ENCODE measurements at regions not wholly inside any gene's neighbourhood (a gene's known extent, or its start where the extent isn't known, plus 50 kb on each side); places are given as distances from the start of the nearest gene placed in this dataset.

DNA sequence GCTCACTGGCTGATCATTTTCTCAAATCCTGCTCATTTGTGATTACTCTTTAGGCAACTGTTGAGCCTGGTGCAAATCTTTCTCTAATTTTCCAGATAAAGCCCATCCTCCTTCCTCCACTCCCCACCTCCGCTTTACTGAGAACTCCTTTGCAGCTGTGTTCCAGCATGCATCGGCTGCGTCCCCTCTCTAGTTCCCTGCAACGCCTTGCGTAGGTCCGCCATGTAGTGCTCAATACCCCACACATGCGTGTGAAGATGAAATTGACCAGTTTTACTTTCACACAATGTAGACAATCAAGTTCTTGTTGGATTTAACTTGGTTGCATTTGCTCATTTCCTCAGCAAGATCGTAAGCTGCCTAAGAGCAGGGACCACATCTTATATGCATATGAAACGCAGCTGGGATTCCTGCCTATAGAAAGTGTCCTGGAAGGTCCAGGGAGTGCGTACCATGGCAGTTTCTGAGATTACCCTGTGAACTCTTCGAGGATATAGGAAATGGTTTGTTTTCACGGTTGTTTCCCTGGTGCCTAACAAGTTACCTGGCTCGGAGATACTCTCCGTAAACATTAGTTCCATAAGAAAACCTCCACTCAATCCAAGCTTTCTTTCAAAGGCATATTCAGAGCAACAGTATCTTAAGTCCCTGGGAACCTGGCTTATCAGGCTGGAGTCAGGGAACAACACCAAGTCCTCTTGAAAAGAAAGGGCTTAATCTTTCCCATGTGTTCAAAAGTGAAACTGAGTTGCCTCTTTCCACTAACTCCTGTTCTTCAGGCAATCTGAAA lies 766.4 kb upstream of the ID2 start:
- no peak for DNase-seq

- no peak for DNase-seq
Observed at GRCh38 chr2:7916670-7917069, 765.2 kb upstream of the ID2 start.

DNA sequence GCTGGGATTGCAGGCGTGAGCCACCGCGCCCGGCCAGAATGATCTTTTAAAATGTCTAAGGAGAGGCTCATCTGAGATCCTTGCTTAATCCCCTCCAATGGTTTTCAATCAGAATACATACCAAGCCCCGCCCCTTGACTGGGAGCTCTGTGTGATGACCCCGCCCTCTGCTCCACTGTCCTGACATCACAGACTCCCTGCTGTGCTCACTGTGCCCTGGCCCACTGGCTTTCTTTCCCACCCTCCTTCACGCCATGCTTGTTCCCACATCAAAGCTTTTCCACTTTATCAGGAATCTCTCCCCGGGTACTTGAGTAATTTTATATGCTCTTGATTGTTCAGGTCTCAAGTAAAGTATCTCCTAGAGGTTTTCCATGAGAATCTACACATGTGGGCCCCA lies 762.3 kb upstream of the ID2 start:
- no peak for DNase-seq

- DNase-seq, result no peak
Observed at GRCh38 chr2:7924023-7924762, 757.7 kb upstream of the ID2 start.

DNA sequence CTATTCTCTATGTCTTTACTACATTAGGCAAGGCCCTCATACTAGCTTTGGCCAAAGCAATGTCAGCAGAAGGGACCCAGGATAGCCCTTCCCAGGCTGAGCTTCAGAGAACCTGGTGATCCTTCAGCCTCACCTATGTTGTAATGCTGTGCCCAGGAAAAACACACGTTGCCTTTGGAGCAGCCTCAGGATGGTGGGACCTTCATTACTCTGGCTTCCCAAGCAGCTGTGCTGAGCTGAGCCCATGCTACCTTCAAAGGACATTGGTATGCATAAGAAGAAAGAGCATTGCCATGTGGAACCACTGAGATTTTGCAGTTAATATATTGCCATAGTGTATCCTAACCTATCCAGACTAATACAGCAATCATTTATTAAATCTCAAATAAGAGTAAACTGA lies 756.4 kb upstream of the ID2 start:
- DNase-seq, result no peak

- DNase-seq, result no peak
Observed at GRCh38 chr2:7927691-7928090, 754.2 kb upstream of the ID2 start.

DNA sequence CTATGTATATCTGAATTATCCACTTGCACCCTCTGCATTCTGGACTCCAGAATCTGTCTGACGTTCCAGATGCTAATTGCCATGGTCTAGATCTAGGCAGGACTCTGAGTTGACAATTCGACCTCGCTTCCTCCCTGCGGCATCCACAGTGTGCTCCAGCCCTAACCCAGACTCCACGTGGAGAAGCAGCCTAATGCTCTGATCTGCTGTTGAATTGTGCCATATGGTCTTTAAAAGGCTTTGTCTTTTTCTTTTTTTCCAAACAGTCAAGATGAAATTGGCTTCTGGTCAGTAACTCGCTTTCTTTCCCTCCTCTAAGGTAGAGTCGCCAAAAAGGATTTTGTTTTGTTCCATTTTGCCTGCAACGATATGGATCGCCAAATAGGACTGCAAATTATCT lies 752.6 kb upstream of the ID2 start:
- no peak for DNase-seq

DNA sequence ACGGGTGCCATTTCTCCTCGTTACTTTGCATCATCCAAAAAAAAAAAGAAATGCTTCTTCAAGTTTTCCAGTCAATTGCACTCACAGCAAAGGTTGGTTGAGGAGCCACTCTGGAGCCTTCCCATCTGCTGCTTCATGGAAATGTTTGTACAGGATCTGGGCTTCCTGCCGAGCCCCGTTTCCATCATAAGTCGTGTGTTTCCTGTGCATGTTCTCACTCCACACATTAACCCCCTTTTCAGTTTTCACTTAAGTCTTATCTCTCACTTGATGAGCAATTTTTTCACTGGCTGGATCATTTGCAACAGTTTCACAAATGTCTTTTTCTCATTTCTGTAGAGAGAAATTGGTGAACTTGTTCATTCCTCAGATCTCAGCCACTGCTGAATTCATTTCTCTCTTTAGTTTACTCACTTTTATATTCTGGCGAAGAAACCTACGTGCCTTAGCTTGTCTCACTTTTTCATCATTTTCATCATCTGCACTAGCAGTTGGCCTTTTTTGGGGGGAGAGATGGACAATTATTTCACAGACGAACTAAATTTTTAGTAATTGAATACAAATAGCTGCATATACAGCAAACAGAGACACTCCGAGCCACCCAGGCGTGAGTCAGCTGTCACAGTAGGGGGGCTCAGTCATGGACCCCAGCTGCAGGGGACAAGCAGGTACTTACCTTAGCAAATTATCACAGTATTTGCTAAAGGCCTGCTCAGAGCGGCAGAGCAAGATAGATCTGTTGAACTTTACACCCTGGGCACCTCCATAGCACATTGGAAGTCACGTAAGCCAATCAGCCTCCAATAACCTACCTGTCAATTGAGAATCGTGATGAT lies 750.8 kb upstream of the ID2 start:
- no peak for DNase-seq

GRCh38 chr2:7931808-7932207 lies 750.0 kb upstream of the ID2 start:
- no peak for DNase-seq

GRCh38 chr2:7933672-7934071 lies 748.2 kb upstream of the ID2 start:
- no peak for DNase-seq

DNA sequence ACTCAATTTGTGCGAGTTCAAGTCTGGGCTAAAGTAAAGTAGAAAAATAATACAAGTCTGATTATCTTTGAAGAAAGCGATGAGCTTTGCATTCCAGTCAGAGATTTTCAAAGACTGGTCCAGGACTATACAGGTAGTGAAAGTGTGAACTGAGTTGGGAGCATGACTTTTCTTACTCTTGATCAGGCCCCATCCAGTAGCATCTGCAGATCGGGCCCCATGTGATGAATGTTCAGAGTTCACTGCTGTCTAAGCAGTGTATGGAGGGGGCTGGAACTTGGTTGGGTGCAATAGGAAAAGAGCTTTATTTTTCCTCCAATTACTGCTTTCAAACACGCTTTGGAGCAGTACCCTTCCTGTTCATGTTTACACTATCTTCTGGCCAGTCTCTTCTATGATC lies 747.4 kb upstream of the ID2 start:
- no peak for DNase-seq

DNA sequence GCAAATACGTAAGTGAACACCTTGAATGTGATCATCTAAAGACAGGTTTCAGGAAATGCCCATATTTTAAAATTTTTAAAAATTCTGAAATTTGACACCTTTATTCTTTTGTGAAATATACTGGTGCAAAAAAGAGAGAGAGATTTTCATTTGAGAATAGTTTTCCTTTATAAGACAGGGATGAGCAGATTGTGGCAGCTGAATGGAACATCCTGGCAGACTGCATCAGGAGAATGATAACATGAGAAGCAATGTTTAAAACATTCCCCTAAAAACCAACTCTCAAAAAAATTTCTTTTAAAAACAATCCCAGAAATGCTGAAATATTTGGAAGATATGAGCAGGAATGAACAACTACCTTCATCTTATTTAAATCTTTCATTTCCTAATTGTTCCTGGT lies 744.8 kb upstream of the ID2 start:
- no peak for DNase-seq

GRCh38 chr2:7940723-7941122 lies 741.1 kb upstream of the ID2 start:
- no peak for DNase-seq

DNA sequence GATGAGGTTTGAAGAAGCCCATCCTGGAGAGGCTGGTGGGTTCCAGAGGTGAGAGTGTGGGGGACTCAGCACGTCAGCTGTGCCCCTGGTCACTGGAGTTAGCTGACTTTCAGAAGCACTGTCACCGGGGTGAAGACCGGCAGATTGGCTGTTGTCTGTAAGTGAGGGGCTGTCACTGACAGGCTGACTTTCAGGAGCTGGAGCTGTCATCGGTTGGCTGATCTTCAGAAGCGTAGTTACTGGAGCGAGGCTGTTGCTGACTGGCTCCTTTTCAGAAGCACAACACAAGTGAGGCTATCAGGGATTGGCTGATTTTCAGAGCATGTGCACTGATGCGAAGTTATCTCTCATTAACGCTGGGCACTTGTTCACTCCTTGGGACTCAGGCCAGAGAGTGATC lies 738.4 kb upstream of the ID2 start:
- no peak for DNase-seq

DNA sequence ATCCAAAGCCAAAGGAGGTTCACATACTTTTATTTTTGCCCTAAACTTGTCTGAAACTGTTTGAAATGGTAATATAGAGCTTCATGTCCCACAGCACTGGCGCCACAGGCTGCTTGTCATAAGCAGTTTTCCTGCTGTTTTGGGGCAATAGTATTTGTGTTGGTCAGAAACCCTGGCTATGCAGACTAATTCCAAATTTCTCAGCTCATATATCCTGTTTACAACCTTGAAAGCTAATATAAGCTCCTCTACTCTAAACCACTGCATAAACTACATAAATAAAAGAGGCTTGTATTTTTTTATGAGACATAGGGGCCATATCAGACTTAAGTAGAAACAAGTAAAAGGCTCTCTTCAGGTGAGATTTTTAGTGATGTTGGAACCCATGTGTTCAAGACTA lies 736.8 kb upstream of the ID2 start:
- no peak for DNase-seq

DNA sequence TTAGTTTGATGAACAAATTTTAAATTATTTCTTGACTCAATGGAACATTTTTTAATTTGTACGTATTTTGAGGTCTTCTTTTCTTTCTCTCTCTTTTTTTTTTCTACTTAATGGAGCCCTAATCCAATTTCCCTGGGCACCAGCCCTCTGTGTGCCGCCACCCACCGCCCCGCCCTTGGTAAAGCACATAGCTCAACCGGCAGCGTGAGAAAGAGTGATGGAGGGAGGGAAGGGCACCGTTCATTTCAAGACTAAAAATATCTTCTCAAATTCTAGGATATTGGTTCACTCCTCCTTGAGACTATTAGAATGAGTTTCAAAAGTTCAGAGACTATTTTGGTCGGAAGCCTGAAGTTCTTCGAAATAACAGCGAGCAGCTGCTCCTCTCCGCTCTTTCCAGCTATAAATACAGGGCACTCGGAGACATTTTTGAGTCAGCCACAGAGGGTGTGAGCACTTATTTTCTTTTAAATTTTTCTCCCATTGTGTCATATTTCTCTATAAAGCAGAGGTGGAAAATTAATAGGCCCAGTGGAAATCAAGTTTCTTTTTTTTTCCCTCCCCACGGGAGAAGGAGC lies 731.7 kb upstream of the ID2 start:
- DNase-seq, result no peak

DNA sequence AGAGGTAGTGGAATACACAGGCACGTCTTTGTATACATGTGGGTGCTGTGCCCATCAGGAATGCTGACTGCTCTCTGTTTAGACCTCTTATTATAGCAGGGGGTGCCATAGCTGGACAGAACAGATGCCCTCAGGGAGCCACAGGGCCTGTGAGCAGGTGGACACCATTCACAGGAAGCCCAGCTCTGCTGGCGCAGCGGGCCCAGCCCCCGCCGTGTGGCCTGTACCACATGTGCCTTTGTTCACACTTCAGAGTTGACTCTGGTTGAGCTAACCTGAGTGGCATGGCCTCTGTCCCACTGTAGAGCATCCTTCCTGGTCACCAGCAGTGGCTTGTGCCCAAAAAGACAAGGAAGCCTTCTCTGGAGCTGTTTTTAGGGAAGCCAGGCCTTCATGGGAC lies 730.9 kb upstream of the ID2 start:
- DNase-seq, result no peak

DNA sequence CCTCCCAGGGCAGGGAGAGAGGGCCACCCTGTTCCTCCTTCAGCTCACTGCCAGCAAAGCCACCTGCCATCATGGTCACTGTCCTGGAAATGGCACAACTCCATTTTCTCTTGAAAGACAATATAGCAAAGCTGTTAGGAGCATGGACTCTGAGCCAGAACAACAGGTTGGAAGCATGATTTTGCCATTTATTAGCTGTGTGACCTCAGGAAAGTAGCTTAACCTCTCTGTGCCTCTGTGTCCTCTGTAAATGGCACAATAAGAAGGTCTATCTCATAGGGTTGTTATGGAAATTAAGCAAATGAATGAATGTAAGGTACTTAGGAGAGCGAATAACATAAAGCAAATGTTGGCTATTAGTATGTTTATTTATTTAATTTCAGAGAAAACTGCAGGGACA lies 730.4 kb upstream of the ID2 start:
- DNase-seq, result no peak

- DNase-seq, result no peak
Observed at GRCh38 chr2:7952046-7952745, 729.7 kb upstream of the ID2 start.

DNA sequence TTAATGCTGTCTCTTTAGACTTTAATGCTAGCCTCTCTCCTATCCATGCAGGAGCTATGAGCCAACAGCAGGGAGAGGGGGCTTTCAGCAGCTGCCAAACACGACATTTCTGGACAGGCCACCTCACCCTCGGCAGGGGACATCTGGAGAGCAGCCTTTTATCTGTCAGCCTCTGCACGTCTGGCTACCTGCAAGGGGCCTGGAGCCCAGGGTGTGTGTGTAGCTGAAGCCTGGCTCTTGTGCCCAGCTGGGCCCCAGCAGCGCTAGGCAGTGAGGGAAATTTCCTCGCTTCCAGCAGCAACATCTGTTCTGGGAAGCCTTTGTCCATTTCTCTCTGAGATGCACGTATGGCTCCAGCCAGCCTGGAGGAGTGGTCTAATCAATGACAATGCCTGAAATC lies 728.7 kb upstream of the ID2 start:
- DNase-seq, result no peak

- no peak for DNase-seq
Observed at GRCh38 chr2:7954234-7954633, 727.6 kb upstream of the ID2 start.

DNA sequence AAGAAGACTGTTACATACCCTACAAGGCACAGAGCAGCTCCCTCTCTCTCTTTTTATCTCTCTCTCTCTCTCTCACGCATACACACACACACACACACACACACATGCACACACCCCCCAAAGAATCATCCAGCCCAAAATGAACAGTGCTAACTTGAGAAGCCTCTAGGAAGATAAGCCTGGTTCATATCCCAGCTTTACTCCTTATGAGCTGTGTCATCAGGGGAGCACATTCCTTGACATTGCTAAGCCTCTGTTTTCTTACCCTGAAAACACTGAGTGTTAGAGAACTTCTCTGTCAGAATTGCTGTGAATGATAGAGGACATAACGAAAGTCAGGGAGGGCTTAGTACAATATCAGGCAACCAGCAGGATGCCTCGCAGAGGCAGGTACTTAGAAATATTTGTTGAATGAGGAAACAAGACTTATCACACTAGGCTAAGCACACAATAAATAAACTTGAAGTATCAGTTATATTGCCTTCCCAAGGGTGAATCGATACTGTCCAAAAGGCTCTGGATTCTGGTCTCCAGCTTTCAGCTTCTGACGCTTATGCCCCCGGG lies 725.6 kb upstream of the ID2 start:
- no peak for DNase-seq

Data from CD4-positive, alpha-beta T cell treated with Interferon gamma for 1 hour (primary cell).